Glomerular visceral epithelial cell (primary cell): ENCODE measurements at regions not wholly inside any gene's neighbourhood (a gene's known extent, or its start where the extent isn't known, plus 50 kb on each side); places are given as distances from the start of the nearest gene placed in this dataset.

ENCODE experiments used
- DNase-seq: peaks from one replicate; pipeline ENCODE4 v3.0.0-alpha.2; 2016; ENCODE audit errors: extremely low spot score

DNA sequence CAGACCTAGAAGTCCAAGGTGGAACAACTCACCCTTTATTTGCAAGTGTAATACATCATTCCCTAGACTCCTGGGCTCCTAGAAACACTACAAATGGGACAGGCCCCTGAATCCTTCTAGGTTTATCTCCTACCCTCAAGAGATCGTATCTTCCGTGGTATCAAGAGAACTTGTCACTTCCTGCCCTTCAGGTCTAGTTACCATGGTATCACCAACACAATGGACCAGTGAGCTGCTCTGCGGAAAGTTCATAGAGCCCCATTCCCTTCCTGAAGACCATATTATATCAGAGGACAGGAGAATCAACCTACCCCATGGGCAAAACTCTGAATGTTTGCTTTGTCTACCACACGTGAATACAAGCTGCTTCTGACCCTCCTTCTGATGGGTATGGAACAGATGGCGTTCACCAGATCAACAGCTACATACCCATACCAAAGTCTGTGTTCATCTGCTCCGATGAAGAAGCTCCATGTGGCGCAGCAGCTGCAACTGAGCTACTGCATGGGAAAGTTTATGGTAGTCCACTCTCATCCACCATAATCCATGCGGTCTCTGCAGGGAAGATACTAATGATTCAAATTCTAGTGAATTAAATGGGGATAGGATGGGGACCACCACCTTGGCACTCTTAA, 84.6 kb upstream of the KLF13 start:
- no peak for DNase-seq

GRCh38 chr15:31243895-31244294, 82.7 kb upstream of the KLF13 start:
- no peak for DNase-seq

GRCh38 chr15:31245135-31245689, 81.4 kb upstream of the KLF13 start:
- DNase-seq, result no peak

DNA sequence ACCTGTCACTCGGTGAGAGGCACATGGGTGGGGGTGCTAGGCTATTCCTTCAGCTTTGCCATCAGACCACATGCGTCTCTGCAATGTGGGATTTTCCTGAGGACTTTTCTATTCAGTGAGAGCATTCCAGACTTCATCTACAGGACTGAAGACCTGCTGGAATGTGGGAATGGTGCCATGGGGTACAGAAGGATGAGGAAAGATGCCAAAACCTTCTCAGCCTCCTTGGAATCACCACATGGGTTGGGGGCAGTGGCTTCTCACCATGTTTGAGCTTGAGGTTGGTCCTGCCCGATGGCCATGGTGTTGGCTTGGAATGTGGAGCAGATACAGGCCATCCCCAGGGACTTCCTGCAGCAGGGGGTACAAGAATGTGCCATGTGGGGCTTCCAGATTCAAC, 80.9 kb upstream of the KLF13 start:
- DNase-seq, result no peak

GRCh38 chr15:31247404-31247803, 79.2 kb upstream of the KLF13 start:
- DNase-seq, result no peak

DNA sequence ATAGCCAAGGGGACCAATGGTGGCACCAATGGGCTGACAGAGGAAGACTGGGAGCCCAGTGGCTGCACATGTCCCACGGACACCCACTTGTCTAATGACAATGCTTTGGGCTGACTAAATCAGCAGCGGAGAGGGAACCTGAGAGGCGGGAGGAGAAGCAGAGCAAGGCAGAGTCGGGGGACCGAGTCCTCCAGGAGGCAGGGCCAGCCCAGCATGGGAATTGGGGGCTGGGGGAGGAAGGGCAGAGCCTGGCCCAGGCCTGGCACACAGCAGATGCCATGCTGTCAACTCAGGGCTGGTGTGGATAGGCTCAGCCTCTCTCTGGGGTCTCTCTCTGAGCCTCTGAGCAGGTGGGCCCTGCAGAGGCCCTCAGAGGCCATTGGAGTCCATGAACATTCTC, 78.4 kb upstream of the KLF13 start:
- no peak for DNase-seq

DNA sequence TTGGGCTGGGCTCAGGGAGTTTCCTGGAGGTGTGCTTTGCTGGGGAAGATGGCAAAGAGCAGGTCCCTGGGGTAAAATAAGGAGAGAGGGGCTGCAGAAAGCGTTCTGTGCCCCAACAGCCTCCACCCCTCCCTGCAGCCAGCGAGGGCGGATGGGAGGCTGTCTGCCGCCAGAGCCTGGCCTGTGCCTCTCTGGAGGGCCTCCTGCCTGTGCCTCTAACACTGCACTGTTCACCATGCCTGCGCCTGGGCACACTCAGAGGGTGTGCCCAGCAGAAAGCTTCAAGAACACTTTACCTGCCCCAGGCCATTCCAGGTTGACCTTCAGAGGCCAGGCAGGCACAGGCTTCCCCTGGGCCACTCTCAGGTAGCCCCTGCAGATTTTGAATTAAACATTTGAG, 77.7 kb upstream of the KLF13 start:
- no peak for DNase-seq

DNA sequence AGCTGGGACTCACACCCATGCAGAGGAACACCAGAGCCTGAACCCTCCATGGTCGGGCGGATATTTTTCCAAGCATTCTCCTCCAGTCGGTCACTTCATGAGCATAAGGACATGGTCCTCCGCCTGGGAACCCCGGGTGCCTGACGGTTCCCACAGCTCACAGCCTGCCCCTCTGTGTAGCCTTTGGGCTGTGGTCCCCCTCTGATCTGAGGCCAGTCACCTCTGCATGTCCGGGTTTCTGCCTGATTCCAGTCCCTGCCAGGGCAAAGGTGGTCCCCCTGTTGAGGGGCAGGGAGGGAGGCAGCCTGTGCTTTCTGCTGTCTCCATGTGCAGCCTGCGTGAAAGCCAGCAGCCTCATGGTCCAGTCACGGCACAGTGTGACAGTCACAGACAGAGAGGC, 76.6 kb upstream of the KLF13 start:
- DNase-seq, result no peak

GRCh38 chr15:31251165-31251564, 75.5 kb upstream of the KLF13 start:
- DNase-seq, result no peak

- no peak for DNase-seq
These were observed 74.4 kb upstream of the KLF13 start for GRCh38 chr15:31252171-31252785.

DNA sequence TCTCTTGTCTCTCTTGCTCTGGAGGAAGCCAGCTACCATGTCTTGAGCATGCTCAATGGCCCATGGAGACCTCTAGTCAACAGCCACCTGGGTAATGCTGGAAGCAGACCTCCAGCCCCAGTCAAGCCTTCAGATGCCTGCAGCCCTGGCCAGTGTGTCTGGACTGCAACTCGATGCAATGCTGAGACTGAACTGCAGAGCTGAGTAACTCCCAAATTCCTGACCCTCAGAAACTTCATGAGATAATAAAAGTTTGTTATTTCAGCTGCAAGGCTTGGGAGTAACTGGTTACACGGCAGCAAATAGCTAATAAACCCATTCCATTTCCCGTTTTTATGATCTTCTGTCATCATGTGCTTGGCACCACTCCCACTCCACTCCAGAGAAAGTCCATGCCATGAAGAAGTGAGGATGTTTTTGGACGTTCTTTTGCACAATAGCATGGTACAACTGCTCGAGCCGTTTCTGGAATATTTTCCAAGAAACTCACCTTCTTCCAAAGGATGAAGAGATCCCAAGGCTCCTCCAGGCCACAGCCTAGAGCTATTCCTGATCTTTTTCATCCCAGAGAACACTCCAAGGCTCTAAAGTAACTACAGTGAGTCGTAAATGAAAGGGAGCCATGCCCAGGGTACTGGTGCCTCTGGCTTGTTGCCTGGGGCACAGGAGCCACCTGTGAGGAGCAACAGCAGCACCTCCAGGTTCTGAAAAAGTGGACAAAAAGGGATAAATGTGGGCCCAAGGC, 72.0 kb upstream of the KLF13 start:
- DNase-seq, result no peak

- DNase-seq, result no peak
These were observed 71.5 kb upstream of the KLF13 start for GRCh38 chr15:31255176-31255510.

GRCh38 chr15:31255732-31256377, 70.8 kb upstream of the KLF13 start:
- no peak for DNase-seq

- no peak for DNase-seq
These were observed 70.0 kb upstream of the KLF13 start for GRCh38 chr15:31256378-31257265.

- no peak for DNase-seq
These were observed 69.3 kb upstream of the KLF13 start for GRCh38 chr15:31257286-31257685.

DNA sequence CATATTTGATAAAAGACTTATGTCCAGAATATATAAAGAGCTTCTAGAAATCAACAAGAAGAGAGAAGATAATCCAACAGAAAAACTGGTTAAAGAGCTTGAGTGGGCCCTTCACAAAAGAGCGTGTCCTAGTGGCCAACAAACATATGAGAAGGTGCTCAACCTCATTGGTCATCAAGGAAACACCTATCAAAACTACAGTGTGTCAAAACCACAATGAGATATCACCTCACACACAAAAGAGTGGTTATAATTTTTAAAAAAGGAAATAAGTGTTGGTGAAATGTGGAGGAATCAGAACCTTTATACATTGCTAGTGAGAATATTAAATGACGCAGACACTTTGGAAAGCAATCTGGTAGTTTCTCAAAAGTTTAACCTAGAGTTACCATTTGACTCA, 68.4 kb upstream of the KLF13 start:
- DNase-seq, result no peak

GRCh38 chr15:31259562-31260252, 66.9 kb upstream of the KLF13 start:
- no peak for DNase-seq

DNA sequence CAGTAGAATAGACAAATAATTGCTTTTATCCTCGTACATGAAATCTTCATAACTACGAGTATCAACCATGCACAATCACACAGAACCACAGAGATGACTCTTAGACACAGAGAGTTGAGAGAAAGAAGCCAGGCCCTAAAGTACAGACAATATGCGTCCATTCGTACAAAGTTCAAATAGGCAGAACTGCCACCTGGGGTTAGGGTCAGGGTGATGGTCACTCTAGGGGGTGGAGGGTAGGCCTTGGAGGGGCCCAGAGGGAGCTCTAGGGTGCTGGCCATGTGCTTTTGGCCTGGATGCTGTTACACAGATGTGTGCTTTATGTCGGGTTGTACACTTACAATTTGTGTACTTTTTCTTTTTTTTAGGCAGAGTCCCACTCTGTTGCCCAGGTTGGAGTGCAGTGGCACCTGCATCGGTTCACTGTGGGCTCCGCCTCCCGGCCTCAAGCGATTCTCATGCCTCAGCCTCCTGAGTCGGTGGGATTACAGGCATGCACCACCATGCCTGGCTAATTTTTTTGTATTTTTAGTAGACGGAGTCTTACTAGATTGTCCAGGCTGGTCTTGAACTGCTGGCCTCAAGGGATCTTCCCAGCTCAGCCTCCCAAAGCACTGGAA, 65.9 kb upstream of the KLF13 start:
- DNase-seq, result no peak

DNA sequence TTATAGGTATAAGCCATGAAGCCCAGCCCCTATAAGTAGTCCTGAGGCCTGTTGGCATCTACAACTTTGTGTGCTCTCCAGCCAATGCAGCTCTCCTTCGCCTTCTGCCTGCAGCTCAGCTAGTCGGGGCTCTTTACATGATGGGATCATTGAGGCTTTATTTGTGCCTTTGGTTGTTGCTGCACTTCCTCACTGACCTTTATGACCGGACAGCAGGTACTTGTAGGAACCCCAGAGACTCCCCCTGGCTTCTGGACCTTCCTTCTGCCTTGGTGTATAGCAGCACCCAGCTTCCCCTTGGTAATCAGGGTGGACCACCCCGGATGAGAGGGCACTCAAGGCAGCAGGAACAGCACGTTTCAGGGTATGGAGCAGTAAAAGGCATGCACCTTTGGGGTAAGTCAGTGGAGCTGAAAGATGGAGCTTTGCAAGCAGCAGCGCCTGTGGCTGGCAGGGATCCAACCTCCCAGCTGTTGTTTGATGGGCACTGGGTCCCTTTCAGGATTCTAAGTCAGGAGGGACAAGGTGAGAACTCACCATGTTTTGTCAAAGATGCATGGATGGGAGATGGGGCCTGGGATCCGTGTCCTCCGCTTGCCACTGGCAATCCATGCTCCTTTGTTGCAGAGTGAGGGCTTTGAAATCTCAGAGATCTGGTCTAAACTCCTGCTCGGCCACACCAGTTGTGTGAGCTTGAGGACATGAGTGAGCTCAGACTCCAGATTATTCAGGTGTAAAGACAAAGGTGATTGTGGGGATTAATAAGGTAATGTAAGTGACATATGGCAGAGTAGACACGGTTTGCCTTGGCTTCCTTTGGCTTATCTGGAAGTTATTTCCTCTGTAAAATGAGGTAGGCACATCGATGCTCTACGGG, 65.1 kb upstream of the KLF13 start:
- no peak for DNase-seq

DNA sequence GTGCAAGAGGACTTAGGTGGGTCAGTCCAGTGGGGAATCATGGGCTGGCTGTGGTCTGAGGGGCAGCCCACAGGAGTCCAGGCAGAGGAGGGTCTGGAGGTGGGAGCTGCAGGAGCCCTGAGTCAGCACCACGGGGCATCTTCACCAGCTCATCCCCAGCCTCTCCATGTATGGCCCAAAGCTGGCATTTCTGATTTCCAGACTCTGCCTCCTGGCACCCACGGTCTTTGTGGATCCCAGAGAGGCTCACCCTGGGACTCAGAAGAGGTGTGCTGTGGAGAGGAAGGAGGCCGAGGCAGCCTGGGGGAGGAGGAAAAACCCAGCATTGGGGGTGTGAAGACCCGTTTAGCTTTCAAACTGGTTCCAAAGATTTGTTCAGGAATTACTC, 64.5 kb upstream of the KLF13 start:
- no peak for DNase-seq
